BLaER1 treated with 17β-estradiol and CSF1 and Interleukin-3, amounts not matched to agents 10 nM and 100 nM (cell line): ENCODE measurements at regions not wholly inside any gene's neighbourhood (a gene's known extent, or its start where the extent isn't known, plus 50 kb on each side); places are given as distances from the start of the nearest gene placed in this dataset.

Experiments used
- H3K27ac ChIP-seq, 11 experiments: shearing (Covaris generic); formaldehyde crosslinking; 2 replicates each; pipeline ENCODE4 v1.8.1; 2022
- H3K27me3 ChIP-seq, 11 experiments: shearing (Covaris generic); formaldehyde crosslinking; 2 replicates each; pipeline ENCODE4 v1.8.1; 2022
- H3K36me3 ChIP-seq, 11 experiments: shearing (Covaris generic); formaldehyde crosslinking; 2 replicates each; pipeline ENCODE4 v1.8.1; 2022
- H3K4me1 ChIP-seq, 10 experiments: shearing (Covaris generic); formaldehyde crosslinking; 2 replicates each; pipeline ENCODE4 v1.8.1; 2022
- H3K4me2 ChIP-seq, 11 experiments: shearing (Covaris generic); formaldehyde crosslinking; 2 replicates each; pipeline ENCODE4 v1.8.1; 2022
- H3K4me3 ChIP-seq, 10 experiments: shearing (Covaris generic); formaldehyde crosslinking; 2 replicates each; pipeline ENCODE4 v1.8.1; 2022
- H3K9ac ChIP-seq, 11 experiments: shearing (Covaris generic); formaldehyde crosslinking; 2 replicates each; pipeline ENCODE4 v1.8.1; 2022
- H3K9me3 ChIP-seq, 11 experiments: shearing (Covaris generic); formaldehyde crosslinking; replicated peaks in 1 of 11; 2 replicates each; pipeline ENCODE4 v1.8.1; 2022
- H4K20me1 ChIP-seq, 11 experiments: shearing (Covaris generic); formaldehyde crosslinking; 2 replicates each; pipeline ENCODE4 v1.8.1; 2022
- Cebpa-rat ChIP-seq, 11 experiments: shearing (Covaris generic); IDR thresholded peaks; 2 replicates each; pipeline ENCODE4 v1.8.1; 2022

DNA sequence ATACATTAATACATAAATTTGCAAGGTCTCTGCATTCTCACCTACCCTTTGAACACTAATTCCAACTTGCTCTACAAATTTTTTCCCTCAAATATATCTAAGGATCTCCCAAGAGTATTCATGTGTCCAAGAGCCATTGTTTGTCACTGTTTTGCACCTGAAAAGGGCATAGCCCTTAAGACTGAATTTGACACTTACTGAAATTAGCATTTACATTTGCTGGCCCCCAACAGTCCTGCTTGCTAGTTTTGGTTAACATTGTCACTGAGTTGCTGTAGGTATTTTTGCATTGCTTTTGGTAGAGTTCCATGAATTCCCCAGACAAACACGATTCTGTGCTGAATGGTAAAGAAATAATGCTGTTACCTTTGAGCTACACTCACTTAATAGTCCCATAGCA is 57.3 kb downstream of the KCNA4 start:
- H3K4me3 ChIP-seq, result no peak overlapping the region
- no peak overlapping the region for H3K4me2 ChIP-seq
- no peaks in the 10 kb centered on the region for H3K27me3 ChIP-seq
- H4K20me1 ChIP-seq, result no peaks in the 10 kb centered on the region
- H3K9me3 ChIP-seq, result no peaks in the 10 kb centered on the region
- H3K36me3 ChIP-seq, result no peaks in the 10 kb centered on the region
- H3K4me1 ChIP-seq, result no peaks in the 10 kb centered on the region
- TF ChIP-seq Cebpa-rat (IDR thresholded peaks at IDR 0.05), result no peak
- H3K27ac ChIP-seq, result no peak overlapping the region
- H3K9ac ChIP-seq, result no peak overlapping the region

DNA sequence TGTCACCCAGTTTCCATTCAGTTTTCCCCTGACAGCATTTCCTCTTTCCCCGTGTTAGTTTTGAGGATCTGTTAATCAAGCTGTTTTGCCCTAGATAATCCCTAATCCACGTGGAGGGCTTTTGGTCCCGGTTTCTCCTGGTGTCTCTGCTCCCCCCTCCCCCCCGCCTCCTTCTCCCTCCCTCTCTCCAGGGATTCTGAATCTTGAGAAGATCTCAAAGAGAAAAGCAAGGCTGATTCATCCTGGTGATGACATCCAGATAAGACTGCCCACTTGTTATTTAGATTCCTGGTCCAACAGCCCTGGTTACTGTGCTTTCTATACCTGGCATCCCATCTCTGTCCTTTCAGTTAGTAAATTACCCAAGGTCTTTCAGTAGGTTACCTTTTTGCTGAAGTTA is 59.4 kb downstream of the KCNA4 start:
- Histone ChIP-seq H3K27me3 (no peaks in the 10 kb centered on the region), H3K4me2 (no peak overlapping the region), H3K4me3 (no peak overlapping the region), H3K36me3 (no peaks in the 10 kb centered on the region), H4K20me1 (no peaks in the 10 kb centered on the region), H3K9ac (no peak overlapping the region), H3K9me3 (no peaks in the 10 kb centered on the region), H3K27ac (no peak overlapping the region), H3K4me1 (no peaks in the 10 kb centered on the region)
- no peak for TF ChIP-seq Cebpa-rat (IDR thresholded peaks at IDR 0.05)

DNA sequence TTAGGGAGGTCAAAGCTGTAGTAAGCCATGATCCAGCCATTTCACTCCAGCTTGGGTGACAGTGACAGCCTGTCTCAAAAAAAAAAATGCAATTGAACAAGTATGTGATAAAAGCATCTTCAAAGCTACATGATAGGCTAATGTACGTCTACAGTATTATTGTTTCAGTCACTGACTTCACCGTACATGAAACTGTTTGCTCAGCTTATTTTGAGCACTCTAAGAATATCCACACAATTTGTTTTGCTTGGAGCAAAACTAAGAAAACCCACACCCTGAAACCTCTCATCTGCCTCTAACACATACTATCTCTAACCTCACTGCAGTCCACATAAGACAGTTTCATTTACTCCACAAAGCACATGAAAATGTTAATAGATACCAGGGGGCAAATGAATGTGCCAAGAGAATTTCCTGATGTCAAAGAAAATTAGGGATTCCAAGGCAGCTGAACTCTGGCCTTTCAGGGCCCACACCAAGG is 60.7 kb downstream of the KCNA4 start:
- Histone ChIP-seq H3K4me1 (no peaks in the 10 kb centered on the region), H3K27ac (no peak overlapping the region), H3K36me3 (no peaks in the 10 kb centered on the region), H4K20me1 (no peaks in the 10 kb centered on the region), H3K4me3 (no peak overlapping the region), H3K27me3 (no peaks in the 10 kb centered on the region), H3K4me2 (no peak overlapping the region), H3K9me3 (no peaks in the 10 kb centered on the region), H3K9ac (no peak overlapping the region)
- no peak for TF ChIP-seq Cebpa-rat (IDR thresholded peaks at IDR 0.05)

DNA sequence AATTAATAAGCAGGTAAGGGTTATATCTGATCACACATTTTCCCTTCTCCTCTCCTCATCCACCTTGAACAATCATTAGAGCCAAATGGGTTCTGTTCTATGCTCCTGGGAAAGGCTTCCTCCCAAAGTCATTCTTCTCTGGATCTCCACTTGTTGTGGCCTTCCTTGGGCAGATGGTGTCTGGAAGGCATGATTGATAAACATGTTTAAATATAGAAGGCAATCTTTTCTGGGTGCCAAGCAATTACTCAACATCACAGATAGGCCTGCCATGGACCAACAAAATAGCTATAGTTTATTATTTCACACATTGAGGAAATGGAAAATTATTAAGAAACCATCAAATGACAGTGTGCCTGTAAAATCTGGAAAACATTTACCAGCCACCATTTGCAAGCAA is 73.5 kb downstream of the KCNA4 start:
- TF ChIP-seq Cebpa-rat (IDR thresholded peaks at IDR 0.05), result no peak
- H3K27ac ChIP-seq, result no peak overlapping the region
- no peak overlapping the region for H3K4me2 ChIP-seq
- H3K9me3 ChIP-seq, result peaks cover 14 to 29% (median 22%) of the 10 kb centered on the region in 11 experiments
- no peaks in the 10 kb centered on the region for H3K4me1 ChIP-seq
- no peaks in the 10 kb centered on the region for H3K27me3 ChIP-seq
- H3K4me3 ChIP-seq, result no peak overlapping the region
- H4K20me1 ChIP-seq, result no peaks in the 10 kb centered on the region
- H3K9ac ChIP-seq, result no peak overlapping the region
- peaks cover 0 to 8% (median 0%) of the 10 kb centered on the region in 11 experiments; a peak in 1 of 22 replicates for H3K36me3 ChIP-seq

DNA sequence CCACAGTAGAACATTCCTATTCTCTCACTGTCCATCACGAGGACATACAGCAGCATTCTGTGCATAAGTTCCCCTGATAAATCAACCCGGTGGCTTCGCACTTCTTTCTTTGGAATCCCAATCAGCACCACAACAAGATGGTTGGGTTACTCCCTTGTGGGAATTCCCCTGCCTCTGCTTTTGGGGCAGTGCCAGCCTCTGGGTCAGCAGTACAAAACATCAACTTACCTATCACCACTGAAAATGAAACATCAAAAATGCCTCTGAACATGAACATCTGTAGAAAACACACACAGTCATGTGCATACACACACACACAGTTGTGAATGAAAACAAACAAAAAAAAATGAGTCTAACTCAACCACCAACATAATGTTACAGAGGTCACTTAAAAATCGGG is 79.3 kb downstream of the KCNA4 start:
- no peak for TF ChIP-seq Cebpa-rat (IDR thresholded peaks at IDR 0.05)
- Histone ChIP-seq H3K36me3 (no peaks in the 10 kb centered on the region), H3K27me3 (no peaks in the 10 kb centered on the region), H3K4me2 (no peak overlapping the region), H3K4me1 (no peaks in the 10 kb centered on the region), H3K9me3 (peaks cover 8 to 19% (median 16%) of the 10 kb centered on the region in 11 experiments), H3K27ac (no peak overlapping the region), H3K9ac (no peak overlapping the region), H4K20me1 (no peaks in the 10 kb centered on the region), H3K4me3 (no peak overlapping the region)

DNA sequence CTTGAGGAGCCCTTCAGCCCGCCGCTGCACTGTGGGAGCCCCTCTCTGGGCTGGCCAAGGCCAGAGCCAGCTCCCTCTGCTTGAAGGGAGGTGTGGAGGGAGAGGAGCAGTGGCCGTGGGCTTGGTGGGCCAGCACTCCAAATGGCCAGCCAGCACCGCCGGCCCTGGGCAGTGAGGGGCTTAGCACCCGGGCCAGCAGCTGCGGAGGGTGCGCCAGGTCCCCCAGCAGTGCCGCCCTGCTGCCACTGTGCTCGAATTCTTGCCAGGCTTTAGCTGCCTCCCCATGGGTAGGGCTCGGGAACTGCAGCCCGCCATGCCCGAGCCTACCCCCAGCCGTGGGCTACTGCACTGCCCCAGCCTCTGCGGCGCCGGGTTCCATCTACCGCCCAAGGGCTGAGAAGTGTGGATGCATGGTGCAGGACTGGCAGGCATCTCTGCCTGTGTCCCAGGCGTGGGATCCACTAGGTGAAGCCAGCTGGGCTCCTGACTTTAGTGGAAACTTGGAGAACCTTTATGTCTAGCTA is 82.7 kb downstream of the KCNA4 start:
- no peak for TF ChIP-seq Cebpa-rat (IDR thresholded peaks at IDR 0.05)
- H3K4me1 ChIP-seq, result no peaks in the 10 kb centered on the region
- no peaks in the 10 kb centered on the region for H3K36me3 ChIP-seq
- no peaks in the 10 kb centered on the region for H4K20me1 ChIP-seq
- H3K27me3 ChIP-seq, result no peaks in the 10 kb centered on the region
- H3K9ac ChIP-seq, result no peak overlapping the region
- no peak overlapping the region for H3K4me2 ChIP-seq
- no peak overlapping the region for H3K4me3 ChIP-seq
- peaks cover 8 to 19% (median 16%) of the 10 kb centered on the region in 11 experiments for H3K9me3 ChIP-seq
- H3K27ac ChIP-seq, result no peak overlapping the region

DNA sequence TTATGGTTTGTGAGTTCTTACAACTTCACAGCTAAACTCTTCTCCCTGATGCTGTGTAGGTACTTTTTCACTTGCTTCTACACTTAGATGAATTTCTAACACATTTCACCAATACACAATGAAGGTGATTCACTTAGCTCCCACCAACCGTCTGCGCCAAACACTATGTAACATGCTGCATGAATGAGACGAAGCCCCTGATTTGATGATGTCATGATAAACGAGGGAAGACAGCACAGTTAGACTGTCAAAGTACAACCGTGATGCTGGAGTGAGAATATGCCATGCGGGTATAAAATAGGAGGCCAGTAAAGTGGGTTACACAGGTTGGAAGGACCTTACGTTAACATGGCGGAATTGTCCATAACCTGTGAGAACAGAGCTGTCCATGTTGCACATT is 100.8 kb downstream of the KCNA4 start:
- Histone ChIP-seq H3K27me3 (no peaks in the 10 kb centered on the region), H3K27ac (no peak overlapping the region), H3K4me3 (no peak overlapping the region), H3K36me3 (no peaks in the 10 kb centered on the region), H3K9ac (no peak overlapping the region), H3K9me3 (no peaks in the 10 kb centered on the region), H4K20me1 (no peaks in the 10 kb centered on the region), H3K4me2 (no peak overlapping the region), H3K4me1 (no peaks in the 10 kb centered on the region)
- no peak for TF ChIP-seq Cebpa-rat (IDR thresholded peaks at IDR 0.05)

DNA sequence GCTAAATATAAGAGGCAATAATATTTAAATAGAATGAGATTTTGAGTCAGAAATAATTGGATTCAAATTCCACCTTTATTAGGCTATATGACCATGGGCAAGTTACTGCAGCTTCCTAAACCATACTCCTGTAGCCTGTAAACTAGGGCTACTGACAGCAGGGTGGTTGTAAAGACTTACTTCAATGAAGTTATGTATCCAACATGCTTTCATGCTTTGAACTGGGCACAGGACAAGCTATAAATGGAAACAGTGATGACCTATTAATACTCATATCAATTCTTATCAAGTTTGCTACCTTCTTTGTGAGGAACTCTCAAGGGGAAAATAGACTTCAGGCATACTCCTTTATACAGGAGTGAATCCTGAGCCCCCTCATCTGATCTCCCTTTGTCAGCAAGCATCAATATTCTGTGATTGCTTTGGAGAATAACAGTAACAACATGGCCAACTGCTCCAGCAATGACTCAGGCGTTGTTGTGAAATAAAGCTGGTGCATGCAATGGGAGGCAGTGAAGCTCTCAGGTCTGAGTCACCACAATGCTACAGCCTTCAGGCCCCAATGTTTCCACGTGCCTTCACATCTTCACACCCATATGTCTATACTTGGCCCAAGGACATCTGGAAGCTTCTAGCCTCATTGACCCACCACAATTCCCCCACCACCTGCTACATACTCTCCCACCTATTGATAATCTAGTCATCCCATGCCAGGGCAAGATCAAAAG is 102.5 kb downstream of the KCNA4 start:
- H3K4me2 ChIP-seq, result no peak overlapping the region
- H3K27me3 ChIP-seq, result no peaks in the 10 kb centered on the region
- H3K36me3 ChIP-seq, result no peaks in the 10 kb centered on the region
- no peaks in the 10 kb centered on the region for H3K4me1 ChIP-seq
- H3K4me3 ChIP-seq, result no peak overlapping the region
- no peak overlapping the region for H3K27ac ChIP-seq
- H4K20me1 ChIP-seq, result no peaks in the 10 kb centered on the region
- H3K9ac ChIP-seq, result no peak overlapping the region
- no peak for TF ChIP-seq Cebpa-rat (IDR thresholded peaks at IDR 0.05)
- H3K9me3 ChIP-seq, result no peaks in the 10 kb centered on the region

DNA sequence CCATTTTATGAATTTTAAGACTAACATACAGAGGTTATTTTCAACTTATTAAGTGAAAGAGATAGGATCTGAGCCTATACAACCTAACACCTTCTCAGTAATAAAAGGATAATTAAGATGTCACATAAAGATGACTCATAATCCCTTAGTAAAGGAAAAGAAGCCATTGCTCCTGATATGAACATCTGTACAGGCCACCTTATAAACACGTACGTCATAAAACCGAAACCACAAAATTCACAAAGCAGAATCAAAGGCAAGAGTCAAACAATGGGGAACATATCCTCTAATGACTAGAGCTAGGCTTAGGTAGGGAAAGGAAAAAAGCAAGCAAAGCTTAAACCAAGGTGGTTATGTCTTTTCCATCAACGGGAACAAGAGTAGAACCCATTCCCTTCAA is 103.5 kb downstream of the KCNA4 start:
- H3K36me3 ChIP-seq, result no peaks in the 10 kb centered on the region
- H3K9me3 ChIP-seq, result no peaks in the 10 kb centered on the region
- H3K9ac ChIP-seq, result no peak overlapping the region
- H3K4me1 ChIP-seq, result no peaks in the 10 kb centered on the region
- no peak for TF ChIP-seq Cebpa-rat (IDR thresholded peaks at IDR 0.05)
- H3K27ac ChIP-seq, result no peak overlapping the region
- H3K4me3 ChIP-seq, result no peak overlapping the region
- H3K4me2 ChIP-seq, result no peak overlapping the region
- no peaks in the 10 kb centered on the region for H4K20me1 ChIP-seq
- H3K27me3 ChIP-seq, result no peaks in the 10 kb centered on the region

DNA sequence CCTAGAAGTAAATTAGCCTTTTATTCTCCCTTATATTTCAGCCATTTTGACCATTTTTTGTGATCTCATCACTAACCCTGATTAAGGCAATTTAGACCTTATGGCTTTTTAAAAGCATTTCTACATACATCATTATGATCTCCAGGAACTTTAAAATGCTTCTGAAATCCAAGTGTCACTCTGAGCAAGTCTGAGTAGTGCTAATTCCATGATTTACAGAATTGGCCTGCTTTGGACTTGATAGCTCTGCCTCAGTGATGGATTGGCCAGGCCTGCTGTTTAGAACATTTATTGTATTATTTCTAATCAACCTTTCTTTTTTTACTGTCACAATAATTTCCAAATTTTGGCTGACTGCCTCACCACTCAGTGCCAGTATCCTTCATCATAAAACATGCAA is 116.4 kb downstream of the KCNA4 start:
- 0 out of 22 replicates have a peak, but pooled peaks cover 0 to 5% (median 0%) of the 10 kb centered on the region in 11 experiments for H3K9me3 ChIP-seq

More for the DNA sequence above, 116.4 kb downstream of the KCNA4 start:
- Histone ChIP-seq H3K4me1 (no peaks in the 10 kb centered on the region), H4K20me1 (no peaks in the 10 kb centered on the region), H3K27ac (no peak overlapping the region), H3K36me3 (no peaks in the 10 kb centered on the region), H3K4me3 (no peak overlapping the region), H3K4me2 (no peak overlapping the region), H3K27me3 (no peaks in the 10 kb centered on the region), H3K9ac (no peak overlapping the region)
- no peak for TF ChIP-seq Cebpa-rat (IDR thresholded peaks at IDR 0.05)
